Activated T-cell treated with anti-CD3 and anti-CD28 coated beads, Interleukin-2, amount 50 U/mL, for 1 hour (primary cell): ENCODE measurements at regions not wholly inside any gene's neighbourhood (a gene's known extent, or its start where the extent isn't known, plus 50 kb on each side); places are given as distances from the start of the nearest gene placed in this dataset.
"Not testable (repeated sequence)": the region's sequence is repeated elsewhere in the genome, so short reads cannot be mapped to it uniquely, and the experiment has no call there.

Experiments used
- DNase-seq: peaks from one replicate; pipeline ENCODE4 v3.0.0-alpha.2; 2020

DNA sequence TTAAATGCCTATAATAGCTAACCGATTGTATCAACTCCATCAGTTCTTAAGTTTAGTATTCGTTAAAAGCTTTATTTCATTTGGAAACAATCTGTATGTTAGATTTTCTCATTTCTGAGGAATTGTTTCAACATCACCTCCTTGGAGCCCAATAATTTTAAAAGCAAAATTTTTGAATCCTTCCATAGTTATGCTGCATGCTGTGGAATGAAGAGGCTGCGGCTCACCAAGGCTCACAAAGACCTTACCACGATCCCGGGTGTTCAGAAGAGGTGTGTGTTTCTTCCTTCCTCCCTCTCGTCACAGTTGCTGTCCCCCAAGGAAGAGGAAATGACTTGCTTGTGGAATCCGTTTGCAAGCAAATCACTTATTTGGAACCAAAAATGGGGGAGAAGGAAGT lies 143.8 kb downstream of the FGF1 start:
- DNase-seq, result no peak

DNA sequence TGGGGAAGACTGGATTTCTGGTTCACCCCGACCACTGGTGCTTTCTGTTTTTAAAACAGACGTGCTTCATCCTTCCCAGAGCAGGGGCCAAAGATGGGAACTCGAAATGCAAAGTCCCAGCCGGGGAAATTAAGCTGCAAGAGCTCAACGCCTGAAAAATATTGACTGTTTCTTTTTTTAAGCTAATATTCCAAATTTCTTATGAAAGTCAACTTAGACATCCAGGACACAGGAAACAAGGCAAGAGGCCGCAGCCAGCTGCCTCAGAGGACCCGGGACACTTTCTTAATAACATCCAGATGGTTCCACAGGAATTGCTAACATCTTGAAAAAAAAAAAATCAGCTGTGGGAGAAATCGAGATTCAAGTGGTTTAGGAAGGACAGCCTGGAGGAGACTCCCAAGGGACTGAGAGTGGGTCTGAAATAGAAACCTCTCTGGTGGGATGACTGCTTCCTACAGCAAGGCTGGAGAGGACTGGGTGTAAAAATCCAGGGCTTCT lies 144.9 kb downstream of the FGF1 start:
- DNase-seq, result no peak

- no peak for DNase-seq
These were observed 146.6 kb downstream of the FGF1 start for GRCh38 chr5:142539154-142539740.

DNA sequence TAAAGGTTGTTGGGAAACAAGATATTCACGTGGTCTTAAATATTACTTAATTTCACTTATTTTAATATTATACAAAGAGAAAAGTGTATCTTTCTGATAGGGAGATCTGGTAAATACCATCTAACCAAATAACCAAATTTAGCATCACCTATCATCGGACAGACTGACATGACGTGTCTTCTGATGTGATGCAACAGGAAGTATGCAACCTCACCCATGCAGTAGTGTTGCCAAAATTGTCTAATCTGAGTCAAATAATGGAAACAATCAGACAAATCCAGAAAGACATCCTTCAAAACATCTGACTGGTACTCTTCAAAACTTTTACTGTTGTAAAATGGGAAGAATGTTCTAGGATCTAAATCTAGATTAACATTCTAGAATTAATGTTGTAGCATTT lies 148.0 kb downstream of the FGF1 start:
- DNase-seq, result no peak

DNA sequence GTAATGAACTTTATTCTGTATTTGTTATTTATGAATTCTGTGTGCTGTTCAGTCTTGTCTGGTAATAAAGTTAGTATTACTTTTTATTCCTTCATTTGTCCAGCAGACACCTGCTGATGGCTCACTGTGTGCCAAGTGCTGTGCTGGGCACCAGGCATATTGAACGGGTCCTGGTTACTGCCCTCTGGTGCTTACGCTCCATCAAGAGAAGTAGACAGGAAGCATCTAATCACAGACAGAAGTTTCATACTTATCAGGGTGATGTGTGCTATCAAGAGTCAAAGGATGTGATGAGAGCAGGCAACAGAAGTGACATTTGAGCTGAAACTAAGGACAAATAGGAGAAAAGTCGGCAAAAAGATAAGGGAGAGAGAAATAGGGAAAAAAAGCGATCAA lies 153.1 kb downstream of the FGF1 start:
- DNase-seq, result no peak

- DNase-seq, result no peak
These were observed 153.7 kb downstream of the FGF1 start for GRCh38 chr5:142531977-142532780.

GRCh38 chr5:142530904-142531303 lies 155.0 kb downstream of the FGF1 start:
- DNase-seq, result no peak

GRCh38 chr5:142529626-142530278 lies 156.1 kb downstream of the FGF1 start:
- no peak for DNase-seq

DNA sequence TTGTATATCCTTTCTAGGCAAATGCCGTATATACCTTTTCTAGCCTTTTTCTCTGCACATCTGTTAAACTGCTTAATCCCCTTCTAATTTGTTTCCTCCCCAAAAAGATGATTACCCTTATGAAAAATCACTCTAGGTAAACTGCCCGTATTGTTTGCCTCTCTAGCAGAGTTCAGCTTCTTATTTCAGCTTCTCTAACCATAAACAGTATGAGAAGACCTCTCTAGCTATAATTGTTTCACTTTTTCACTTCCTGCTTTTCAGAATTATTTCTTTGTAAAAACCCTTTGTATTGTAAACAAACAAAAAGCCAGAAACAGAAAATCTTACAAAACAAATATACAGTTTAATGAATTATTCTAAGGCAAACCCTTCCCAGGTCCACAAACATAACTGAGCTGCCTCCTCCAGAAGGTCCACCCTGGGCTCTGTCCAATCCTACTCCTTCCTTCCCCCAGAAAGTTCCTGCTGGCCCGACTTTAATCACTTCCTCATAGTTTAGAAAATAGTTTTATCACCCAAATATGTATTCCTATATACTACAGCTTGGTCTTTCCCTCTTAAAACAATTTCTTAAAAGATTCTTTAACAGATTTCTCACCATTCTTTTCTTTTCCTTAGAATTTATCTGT lies 158.1 kb downstream of the FGF1 start:
- DNase-seq, result no peak

DNA sequence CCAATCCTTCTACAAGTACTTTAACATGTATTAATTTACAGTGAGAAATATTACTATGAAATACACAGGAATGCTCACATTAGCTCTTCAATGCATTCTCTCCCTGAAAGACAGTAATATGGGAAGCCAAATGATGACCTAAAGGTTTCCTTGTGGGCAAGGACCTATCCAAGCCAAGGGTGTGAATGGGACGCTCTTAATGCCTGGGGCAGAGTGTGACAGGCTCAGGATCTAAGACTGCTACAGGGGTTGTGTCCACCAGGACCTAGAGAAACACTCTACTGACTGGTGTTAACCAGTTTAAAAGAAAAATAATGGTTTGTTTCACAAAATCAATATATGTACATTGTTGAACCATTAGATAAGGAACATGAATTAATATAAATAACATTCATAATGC lies 158.7 kb downstream of the FGF1 start:
- DNase-seq, result no peak

DNA sequence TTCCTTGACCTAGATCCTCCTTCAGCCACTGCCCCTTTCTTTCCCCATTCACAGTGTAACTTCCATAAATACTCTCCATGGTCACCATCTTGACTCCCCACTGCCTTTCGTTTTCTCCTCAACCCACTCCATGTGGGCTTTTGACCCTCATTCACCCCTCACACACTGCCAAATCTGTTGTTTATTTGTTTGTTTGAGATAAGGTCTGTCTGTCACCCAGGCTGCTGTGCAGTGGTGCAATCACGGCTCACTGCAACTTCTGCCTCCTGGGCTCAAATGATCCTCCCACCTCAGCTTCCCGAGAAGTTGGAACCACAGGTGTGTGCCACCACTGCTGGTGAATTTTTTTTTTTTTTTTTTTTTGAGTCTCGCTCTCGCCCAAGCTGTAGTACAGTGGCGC lies 162.9 kb downstream of the FGF1 start:
- no peak for DNase-seq

DNA sequence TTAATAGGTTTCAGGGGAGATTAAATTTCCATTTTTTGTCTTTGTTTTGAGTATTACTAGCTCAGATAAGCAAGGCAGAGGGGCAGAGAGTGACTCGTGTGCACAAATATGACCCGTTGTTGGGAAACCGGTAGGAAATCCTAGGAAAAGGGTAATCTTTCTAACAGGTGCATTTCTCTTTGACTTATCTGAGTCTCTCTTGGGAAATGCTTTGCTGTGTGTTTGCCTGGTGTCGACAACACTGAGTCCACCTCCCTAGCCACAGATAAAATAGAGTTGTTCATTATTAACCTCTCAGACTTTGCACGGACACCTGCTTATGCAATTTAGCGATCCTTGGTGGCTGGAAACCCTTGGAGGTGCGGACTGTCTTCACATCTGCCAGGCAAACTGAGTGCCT lies 164.2 kb downstream of the FGF1 start:
- DNase-seq, result no peak

DNA sequence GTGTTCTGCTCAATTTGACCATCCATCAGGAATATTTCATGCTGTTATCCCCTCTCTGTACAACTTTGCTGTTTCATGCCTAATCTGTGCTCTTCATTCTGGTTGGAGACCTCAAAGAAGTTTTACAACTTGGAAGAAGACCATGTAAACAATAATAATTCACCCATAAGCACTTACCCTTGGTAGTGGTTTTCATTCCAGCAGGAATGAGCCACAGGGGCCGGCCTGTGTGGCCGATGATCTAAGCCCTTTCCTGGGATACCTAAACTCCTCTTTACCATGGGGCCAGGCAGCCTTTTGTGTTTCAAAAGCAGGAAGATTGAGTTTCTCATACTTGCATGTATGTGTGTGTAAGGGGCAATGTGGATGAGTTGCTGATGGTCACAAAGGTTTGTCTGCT lies 165.0 kb downstream of the FGF1 start:
- no peak for DNase-seq

GRCh38 chr5:142519913-142520312 lies 166.0 kb downstream of the FGF1 start:
- DNase-seq, result not testable (repeated sequence)

- no peak for DNase-seq
These were observed 168.1 kb downstream of the FGF1 start for GRCh38 chr5:142517840-142518239.

- DNase-seq, result no peak
These were observed 169.2 kb downstream of the FGF1 start for GRCh38 chr5:142516732-142517131.

DNA sequence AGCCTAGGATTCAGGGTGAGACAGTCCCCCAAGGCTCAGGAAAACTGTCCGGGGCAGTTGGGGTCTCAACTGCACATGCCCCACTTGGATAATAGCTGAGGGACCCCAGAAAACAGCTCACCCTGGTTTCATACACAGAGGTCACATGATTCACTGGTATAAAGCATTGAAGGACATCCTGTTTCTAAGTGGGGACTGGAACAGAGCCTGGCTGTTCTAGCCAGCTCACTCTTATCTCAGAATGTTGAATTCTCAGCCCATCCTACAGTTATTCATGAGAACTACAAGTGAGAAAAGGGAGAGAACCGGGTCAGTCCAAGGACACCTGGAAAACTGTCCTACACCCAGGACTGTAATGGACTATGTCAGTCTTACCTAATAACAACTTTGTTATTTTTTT lies 170.9 kb downstream of the FGF1 start:
- no peak for DNase-seq

GRCh38 chr5:142514196-142514595 lies 171.7 kb downstream of the FGF1 start:
- no peak for DNase-seq

DNA sequence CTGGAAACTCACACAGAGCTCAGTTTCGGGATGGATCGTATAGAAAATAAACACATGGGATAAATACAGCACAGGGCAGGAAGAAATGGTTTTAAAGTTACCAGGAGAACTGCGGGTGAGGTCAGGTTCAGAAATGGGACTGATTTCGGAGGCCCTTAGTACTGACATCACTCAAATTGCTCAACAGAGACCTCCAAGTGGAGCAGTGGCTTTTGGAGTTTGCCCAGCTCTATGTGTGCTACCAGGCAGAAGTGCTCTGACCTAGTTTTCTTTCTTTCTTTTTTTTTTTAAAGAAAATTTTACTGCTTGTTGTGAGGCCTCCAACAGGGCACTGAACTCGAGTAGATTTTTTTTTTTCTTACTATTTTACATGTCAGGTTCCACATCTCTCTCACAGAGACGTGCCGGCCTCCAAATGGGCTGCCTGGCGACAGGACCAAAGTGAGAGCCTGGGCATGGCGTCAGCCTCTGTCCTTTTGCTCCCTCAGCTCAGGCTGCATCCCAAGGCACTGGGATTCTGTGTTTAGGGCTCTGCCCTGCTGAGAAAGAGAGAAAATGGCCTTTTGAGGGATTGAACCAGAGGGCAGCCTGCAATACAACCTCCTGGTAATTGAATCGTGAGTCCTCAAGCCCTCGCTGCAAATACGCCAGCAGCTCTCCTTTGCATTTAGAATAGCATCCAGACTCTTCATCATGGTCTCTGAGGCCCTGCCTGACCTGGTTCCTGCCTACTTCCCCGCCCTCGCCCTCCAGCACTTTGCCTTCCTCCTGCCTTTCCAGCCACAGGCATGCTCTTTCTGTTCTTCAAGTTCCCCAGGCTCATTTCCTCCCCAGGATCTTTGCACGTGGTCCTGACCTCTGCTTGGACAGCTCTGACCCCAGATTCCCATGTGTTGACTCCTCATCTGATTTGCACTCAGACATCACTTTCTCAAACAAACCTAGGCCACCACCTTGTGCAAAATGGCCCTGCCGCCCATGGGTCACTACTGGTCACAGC lies 173.5 kb downstream of the FGF1 start:
- DNase-seq, result no peak

- DNase-seq, result no peak
These were observed 174.5 kb downstream of the FGF1 start for GRCh38 chr5:142511358-142511757.

DNA sequence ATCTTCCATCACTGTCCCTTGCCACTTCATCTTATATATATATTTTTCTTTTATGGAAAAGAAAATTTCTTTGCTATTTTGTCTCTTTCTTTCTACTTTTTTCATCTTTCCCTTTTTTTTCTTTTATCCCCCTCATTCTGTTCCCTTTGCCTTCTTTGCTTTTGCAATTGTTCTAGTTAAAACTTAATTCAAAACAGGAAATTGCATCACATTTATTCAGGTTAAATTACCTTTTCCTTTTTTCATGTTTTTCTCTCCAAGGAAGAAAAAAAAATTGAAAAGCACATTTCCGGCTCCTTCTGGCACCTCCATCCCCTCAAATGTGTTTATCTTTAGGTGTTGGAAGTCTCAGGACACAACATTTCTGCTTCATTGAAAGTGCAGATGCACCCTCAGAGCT lies 176.9 kb downstream of the FGF1 start:
- DNase-seq, result no peak

GRCh38 chr5:142508591-142508990 lies 177.3 kb downstream of the FGF1 start:
- no peak for DNase-seq
